ENCODE measurements at regions not wholly inside any gene's neighbourhood (a gene's known extent, or its start where the extent isn't known, plus 50 kb on each side); places are given as distances from the start of the nearest gene placed in this dataset.

DNA sequence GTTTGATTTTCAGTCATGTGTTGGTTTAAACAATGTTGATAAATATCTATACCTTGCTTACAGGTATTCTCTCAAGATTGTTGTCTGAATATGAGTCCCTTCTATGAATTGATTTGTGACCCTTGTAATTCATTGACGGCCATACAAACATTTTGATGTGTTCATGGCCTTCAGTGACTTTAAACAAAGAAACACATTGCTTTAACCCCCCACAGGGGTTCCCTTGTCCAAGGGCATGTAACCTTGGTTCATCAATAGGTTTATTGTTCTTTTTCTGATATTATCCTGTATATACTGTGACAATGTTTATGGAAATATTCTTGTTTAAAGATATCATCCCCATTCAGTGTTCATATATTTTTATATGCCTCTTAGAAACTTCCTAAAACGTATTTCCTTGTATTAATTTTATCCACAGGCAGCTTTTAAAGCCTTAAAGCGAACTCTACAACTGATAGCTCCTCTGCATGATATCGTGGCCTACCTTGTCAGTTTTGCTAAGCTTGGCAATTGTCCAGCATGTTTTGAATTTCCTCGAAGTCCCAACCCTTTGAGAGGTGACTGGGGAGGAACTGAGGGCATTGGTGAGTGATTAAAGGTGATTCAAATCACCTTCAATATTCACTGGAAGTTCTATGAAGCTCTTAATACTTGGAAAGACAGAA lies 87.0 kb downstream of the CD164 start:
- DNase-seq = peak in 2 of 3 experiments; percentile 24 to 35

DNA sequence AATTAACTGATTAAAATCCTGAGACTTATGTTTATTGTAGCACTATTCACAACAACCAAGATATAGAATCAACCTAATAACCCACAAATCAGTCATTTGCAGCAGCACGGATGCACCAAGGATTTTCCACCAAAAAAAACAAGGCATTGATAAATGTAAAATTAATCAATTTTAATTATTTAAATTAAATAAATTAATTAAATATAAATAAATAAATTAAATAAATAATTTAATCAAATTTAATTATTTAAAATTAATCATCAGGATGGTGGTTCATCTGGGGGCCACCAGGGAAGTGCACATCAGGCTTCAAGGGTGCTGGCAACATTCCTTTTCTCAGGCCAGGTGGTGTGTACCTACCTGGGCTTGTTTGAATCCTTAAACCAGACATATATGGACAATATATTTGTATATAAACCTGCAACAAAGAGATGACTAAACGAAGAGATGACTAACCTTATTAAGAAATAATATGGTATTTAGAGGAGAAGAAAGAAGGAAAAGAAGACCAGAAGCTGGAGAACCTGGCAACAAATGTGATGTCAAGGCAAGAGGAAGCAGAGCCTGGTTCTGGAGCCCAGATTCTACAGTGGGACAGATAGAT lies 89.2 kb downstream of the CD164 start:
- DNase-seq = no peak

GRCh38 chr6:109292420-109292819 lies 89.8 kb downstream of the CD164 start:
- no peak for DNase-seq

DNA sequence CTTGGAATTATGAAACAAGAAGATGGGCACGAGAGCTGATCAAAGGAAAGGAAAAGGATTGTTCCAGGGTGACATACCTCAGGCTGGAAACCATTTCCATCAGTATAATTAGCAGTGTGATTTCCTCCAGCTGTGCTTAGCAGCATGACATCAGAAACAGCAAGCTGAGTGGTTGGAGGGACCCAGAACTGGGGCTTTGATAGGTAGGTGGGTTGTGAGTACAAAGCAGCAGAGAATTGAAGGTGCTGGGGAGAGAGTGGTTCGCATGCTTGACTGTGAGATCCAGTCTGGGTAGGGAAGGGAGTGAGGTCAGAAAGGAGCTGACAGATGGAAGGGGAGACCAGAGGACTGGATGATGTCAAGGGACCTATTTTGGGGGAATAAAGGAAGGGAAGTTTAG lies 90.4 kb downstream of the CD164 start:
- peak in 2 of 3 experiments; percentile 15 to 58 for DNase-seq

DNA sequence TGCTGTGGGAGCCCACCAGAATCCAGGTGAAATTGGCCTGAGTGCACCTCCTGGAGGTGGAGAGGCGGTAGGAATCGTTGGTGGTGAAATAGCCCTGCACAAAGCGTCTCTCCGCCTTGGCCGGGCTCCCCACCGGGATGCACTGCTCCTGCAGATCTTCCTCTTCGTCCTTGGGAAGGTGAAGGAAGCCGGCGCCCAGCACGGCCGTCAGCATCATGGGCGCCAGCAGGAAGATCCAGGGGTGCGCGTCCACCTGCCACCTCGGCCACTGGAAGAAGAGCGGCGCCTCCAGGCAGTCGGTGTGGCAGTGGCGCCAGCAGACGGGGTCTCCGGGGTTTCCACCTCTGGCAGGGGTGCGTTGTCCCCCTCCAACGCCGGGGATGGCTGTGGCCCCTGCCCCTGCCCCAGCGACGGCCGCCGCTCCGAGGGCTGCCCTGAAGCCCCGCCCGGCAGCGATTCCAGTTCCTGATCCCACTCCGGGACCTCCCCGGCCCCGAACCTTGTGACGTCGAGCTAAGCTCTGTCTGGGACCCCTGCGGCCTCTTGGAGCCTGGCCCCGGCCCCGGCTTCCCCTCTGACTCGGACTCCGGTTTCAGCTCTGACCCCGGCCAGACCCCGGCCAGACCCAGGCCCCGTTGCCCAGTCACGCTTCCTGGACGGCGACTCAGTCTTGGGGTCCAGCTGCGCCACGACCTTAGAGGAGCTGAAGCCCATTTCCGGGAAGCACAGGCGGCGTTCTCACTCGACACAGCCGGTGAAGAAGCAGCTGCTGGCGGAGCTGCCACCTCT lies 91.9 kb downstream of the CD164 start:
- DNase-seq = no peak

DNA sequence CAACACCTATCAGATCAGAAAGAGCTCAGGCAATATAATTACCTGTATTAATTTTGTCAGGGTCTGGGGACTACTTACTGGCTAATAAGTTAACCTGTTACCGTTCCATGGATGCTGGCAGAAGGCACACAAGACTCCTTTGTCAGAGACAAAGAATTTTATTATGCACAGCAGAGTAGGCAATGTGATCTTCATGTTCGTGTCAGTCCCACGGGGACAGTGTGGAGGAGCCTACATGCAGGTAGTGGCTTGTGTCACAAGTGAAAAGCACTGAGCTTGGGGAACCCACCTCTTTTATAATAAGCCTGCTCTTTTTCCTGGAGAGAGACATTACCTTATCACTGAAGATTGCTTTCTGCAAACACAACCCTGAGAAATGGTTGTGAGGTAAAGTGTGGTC lies 96.9 kb downstream of the CD164 start:
- DNase-seq = peak in 1 of 3 experiments; percentile 19

DNA sequence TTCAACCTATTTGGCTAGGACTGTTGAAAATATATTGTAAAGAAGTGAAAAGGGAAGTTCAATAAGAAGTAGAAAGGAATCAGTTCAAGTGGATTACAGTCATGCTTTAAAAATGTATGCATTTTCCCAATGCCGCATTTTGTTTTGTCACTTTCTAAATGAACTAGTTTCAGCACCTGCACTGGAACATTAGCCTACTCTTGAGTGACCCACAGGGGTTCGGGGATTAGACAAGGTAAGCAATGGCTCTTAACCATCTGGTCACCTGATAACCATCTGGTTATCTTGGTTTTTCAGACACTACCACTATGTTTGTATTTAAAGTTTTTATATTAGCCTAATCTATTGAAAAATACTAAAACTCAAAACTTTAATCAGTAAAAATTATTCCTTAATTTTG lies 97.6 kb downstream of the CD164 start:
- no peak for DNase-seq

- no peak for DNase-seq
Measured at GRCh38 chr6:109282756-109283155, 99.5 kb downstream of the CD164 start.

DNA sequence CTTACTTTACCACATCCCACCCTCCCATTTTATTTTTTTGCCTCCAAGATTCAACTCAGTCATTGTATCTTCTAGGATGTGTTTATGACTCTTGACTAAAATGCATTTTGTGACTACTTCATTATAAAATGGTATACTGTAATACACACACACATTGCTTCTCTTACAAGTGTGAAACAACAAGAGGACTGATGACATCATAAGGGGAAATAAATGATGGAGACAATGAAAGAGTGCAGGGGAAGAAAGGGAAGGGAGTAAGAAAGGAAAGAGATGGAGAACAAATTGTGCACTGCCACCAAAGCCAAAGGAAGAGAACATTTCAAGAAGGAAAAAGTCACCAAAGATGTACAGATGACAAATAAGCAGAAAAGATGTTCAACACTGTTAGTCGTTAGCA lies 102.6 kb downstream of the CD164 start:
- DNase-seq = no peak

DNA sequence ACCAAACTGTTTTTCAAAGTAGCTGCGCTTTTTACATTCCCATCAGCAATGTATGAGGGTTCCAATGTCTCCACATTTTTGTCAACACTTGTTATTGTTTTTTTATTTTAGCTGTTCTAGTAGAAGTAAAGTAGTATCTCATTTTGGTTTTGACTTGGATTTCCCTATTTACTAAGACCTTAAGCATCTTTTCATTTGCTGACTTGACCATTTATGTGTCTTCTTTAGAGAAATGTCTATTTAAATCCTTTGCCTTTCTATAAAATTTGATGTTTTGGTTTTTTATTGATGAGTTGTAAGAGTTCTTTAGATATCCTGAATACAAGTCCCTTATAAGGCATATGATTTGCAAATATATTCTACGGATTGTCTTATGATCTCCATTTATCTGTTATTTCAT lies 110.6 kb downstream of the CD164 start:
- no peak for DNase-seq

DNA sequence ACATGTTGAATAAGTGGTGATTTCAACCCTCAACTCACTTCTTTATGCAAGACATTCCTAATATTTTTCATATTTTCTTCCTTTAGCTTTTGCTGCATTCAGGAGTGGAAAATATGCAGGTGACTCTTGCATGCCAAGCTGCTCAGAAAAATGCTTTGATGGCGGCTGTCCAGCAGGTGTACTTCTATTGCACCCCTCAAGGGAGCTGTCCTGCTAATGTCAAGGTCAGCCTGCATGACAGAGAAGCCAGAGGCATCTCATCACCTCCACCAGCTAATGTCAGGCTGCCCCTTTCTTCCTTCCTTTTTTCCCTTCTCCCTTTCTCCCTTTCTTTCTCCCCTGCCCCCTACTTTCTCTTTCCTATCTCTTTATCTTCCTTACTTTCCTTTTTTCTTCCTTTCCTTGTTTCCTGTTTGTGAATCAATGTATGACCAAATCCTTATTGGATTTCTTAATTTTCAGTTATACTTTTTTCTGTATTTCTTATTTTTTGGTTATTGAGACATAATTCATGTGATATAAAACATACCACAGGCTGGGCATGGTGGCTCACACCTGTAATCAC lies 112.2 kb downstream of the CD164 start:
- DNase-seq = no peak

DNA sequence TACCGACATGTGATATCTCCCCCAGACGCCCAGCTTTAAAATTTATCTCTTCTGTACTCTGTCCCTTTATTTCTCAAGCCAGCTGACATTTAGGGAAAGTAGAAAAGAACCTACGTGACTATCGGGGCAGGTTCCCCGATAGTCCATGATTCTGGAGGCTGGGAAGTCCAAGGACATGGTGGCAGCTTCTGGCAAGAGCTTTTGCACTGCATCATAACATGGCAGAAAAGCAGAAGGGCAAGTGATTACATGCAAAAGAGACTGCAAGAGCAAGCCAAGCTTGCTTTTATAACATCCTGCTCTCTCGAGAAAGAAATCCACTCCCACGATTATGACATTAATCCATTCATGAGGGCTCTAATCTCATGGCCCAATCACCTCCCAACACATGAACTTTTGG lies 113.2 kb downstream of the CD164 start:
- DNase-seq = no peak

DNA sequence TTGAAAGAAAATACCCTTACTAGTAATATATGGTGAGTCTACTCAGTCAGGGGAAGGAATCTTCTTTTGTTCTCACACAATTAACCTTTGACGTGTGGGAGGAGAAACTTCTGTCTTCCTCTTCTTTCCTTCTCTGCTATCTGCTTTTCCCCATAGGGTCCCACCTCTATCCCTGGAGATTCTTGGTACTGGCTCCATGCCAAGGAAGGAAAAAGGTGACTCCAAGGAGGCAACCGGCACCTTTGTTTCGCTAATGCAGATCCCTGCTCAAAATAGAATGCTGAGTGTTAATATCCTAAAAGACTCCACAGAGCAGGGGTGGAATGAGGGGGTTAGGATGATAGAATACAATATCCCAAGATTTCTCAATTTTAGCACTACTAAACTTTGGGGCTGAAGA lies 116.7 kb downstream of the CD164 start:
- no peak for DNase-seq

DNA sequence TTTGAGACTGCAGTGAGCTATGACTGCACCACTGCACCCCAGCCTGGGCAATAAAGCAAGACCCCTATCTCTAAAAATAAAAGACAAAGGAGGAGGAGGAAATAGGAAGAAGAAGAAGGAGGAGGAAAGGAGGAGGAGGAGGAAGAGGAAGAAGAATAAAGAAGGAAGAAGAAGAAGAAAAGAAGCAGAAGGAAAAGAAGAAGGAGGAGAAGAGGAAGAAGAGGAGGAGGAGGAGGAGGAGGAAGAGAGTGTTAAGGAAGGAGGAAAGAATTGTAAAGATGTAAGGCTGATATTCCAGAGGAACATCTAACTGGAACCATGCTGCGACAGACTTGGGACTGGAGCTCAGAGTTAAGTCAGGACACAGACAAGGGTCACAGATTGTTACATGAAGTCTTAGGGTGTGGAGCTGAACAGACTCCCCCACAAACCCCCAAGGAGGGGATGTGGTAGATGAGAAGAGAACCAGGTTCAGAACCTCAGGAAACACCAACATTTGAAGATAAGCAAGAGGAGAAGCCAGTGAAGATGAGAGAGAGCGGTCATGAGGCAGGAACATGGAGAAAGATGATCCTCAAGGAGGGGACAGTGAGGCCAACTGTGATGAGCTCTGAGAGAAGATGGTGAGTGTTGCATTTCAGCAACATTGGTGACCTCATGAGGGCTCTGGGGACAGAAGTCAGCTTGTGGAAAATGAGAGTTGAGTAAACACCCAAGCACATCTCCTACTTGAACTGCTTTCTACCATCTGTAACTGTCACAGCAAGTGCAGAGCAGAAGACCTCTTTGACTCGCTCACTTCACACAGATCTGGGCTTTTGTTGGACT lies 118.2 kb downstream of the CD164 start:
- DNase-seq = no peak

GRCh38 chr6:109262261-109262660 lies 120.0 kb downstream of the CD164 start:
- DNase-seq = no peak

- no peak for DNase-seq
Measured at GRCh38 chr6:109261811-109262210, 120.5 kb downstream of the CD164 start.

DNA sequence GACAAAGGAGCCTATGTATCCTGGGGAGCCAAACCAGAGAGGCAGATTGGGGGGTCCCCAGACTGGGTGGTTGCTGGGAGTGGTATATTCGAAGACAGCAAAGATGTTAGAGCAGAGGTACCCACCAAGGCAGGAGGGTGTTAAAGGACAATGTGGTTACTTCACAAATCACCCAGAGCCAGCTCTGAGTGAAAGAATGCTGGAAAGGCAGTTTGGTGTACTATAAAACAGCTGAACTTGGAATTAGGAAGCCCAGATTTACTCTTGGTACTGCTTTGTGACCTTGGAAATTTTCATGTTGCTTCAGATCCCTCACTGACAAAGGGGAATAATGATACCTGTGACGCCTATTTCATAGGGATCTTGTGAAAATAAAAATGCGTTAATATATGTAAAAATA lies 121.6 kb downstream of the CD164 start:
- no peak for DNase-seq

DNA sequence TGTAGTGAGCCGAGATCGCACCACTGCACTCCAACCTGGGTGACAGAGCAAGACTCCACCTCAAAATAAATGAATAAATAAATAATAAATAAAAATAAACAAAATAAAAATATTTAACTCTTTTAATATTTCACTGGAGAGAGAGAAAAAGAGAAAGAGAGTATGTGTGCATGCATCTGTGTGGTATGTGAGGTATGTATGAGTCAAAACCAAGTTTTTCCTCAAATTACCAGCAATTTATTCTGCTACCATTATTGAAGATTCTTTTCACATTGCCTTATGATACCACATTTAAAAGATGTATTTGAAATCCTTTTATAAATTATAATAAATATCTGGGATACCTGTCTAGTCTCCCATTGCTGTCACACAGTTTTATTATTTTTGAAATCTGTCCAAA lies 122.1 kb downstream of the CD164 start:
- no peak for DNase-seq

DNA sequence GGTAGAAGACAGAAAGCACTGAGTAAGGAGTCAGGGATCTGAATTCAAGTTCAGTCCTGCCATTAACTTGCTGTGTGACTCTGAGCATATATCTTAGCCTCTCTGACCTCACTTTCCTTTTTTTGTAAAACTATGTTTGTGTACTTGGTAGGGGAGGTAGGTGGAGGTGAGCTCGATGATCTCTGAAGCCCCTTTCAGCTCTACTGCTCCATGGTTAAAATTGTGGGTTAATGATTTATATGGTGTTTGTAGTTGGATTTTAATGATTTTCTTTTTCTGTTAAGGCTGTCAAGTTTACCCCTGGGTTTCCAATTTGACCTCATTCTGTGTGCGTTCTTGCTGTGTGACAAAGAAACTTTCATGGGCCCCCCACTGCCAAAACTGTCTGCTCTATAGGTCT lies 124.1 kb downstream of the CD164 start:
- no peak for DNase-seq

GRCh38 chr6:109257494-109257893 lies 124.8 kb downstream of the CD164 start:
- DNase-seq = no peak

GRCh38 chr6:109255946-109256640 lies 126.2 kb downstream of the CD164 start:
- DNase-seq = peak in 2 of 3 experiments; percentile 25 to 56

DNA sequence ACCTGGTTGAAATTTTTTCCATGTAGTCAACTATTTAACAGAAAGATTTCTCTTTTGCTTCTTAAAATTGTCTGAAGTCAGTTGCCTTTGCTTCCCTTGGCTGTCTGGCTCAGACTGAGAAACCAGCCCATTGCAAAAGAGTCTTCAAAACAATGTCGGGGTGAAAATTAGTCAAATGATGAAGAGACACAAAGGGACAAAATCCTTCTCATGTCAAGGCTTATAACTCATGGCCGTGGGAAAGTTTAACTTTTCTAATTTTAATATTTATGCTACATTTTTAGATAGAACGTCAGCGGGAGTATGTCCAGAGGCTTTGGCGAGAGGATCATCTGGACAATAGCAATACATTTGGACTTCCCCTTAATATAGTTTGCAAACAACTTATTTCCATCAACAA lies 127.2 kb downstream of the CD164 start:
- DNase-seq = no peak

Measured in NCI-H1417 (cell line).